Chondrocyte (in vitro differentiated cells): ENCODE measurements at regions not wholly inside any gene's neighbourhood (a gene's known extent, or its start where the extent isn't known, plus 50 kb on each side); places are given as distances from the start of the nearest gene placed in this dataset.

Source experiments
- DNase-seq: peaks from one replicate; pipeline ENCODE4 v3.0.0; 2021; ENCODE audit warnings: mixed read lengths, low spot score
- H3K27ac Mint-ChIP-seq: one replicate; pipeline ENCODE4 v1.8.0; 2021; ENCODE audit warnings: mild to moderate bottlenecking, moderate library complexity, mixed read lengths; ENCODE audit not compliant: unreplicated experiment
- H3K27me3 Mint-ChIP-seq: 2 replicates; pipeline ENCODE4 v1.8.0; 2021; ENCODE audit warnings: low read depth, mixed read lengths
- H3K36me3 Mint-ChIP-seq: 2 replicates; pipeline ENCODE4 v1.8.0; 2021; ENCODE audit warnings: low read depth, mixed read lengths
- H3K4me1 Mint-ChIP-seq: 2 replicates; pipeline ENCODE4 v1.8.0; 2021; ENCODE audit warnings: low read depth, mild to moderate bottlenecking, mixed read lengths
- H3K4me3 Mint-ChIP-seq: one replicate; pipeline ENCODE4 v1.8.0; 2021; ENCODE audit warnings: mild to moderate bottlenecking, moderate library complexity, mixed read lengths; ENCODE audit not compliant: unreplicated experiment
- H3K9me3 Mint-ChIP-seq: 2 replicates; pipeline ENCODE4 v1.8.0; 2021; ENCODE audit warnings: low read depth, mixed read lengths
- TF ChIP-seq, protein P1 (sequence below): fragments of 200-600 bp; sonication (generic); IDR thresholded peaks from 2 replicates; pipeline ENCODE4 v1.5.0; 2021; ENCODE audit warnings: antibody characterized with exemption, mild to moderate bottlenecking, moderate library complexity

DNA sequence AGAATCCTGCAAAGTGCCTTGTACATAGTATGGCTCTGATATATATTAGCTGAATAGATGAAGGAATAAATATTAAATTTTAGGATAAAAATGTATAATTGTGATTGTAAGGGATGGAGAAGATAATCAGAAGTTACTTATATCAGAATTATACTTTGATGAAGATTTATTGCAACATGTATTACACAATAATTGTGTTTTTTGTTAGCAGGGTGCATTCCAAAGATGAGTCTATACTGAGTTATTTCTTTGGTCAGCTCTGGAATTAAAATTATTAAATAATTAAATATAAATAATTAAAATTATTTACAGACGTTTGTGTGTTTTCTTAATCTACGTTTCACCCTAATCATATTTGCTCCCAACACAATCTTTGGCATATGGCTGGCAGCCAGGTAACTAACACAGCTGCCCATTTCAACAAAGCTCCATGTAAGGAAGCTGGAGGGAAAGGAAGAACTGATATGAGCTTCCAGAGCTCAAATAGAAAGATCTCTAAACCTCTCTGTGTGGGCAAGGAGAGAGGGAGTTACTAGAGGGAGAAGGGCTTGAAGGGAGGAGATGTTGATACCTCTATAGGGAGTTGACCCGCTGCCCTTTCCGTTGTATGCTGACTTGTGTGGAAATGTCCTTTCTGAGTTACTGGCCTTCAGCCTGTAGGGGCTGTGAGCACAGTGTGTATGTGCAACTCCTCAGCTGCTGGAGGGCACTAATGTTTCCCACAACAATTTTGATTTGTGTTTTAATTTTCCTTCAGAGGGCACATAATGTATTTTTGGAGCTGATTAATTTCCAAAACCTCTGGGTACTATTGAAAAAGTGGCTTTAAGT is 403.4 kb downstream of the MAN2A1 start:
- TF ChIP-seq, protein P1, sequence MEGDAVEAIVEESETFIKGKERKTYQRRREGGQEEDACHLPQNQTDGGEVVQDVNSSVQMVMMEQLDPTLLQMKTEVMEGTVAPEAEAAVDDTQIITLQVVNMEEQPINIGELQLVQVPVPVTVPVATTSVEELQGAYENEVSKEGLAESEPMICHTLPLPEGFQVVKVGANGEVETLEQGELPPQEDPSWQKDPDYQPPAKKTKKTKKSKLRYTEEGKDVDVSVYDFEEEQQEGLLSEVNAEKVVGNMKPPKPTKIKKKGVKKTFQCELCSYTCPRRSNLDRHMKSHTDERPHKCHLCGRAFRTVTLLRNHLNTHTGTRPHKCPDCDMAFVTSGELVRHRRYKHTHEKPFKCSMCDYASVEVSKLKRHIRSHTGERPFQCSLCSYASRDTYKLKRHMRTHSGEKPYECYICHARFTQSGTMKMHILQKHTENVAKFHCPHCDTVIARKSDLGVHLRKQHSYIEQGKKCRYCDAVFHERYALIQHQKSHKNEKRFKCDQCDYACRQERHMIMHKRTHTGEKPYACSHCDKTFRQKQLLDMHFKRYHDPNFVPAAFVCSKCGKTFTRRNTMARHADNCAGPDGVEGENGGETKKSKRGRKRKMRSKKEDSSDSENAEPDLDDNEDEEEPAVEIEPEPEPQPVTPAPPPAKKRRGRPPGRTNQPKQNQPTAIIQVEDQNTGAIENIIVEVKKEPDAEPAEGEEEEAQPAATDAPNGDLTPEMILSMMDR = peak; percentile 26
- Mint-ChIP-seq H3K27ac (no peak overlapping the region), H3K27me3 (no peaks in the 10 kb centered on the region), H3K4me1 (no peaks in the 10 kb centered on the region), H3K36me3 (no peaks in the 10 kb centered on the region), H3K4me3 (no peak overlapping the region), H3K9me3 (peaks cover 6% of the 10 kb centered on the region)
- DNase-seq = no peak

GRCh38 chr5:110094109-110094508 is 404.4 kb downstream of the MAN2A1 start:
- Mint-ChIP-seq H3K4me3 (no peak overlapping the region), H3K27ac (no peak overlapping the region), H3K4me1 (no peaks in the 10 kb centered on the region), H3K36me3 (no peaks in the 10 kb centered on the region), H3K27me3 (no peaks in the 10 kb centered on the region), H3K9me3 (peaks cover 6% of the 10 kb centered on the region)
- no peak for DNase-seq
- TF ChIP-seq, protein P1 = no peak

- Mint-ChIP-seq H3K4me3 (no peak overlapping the region), H3K4me1 (no peaks in the 10 kb centered on the region), H3K36me3 (no peaks in the 10 kb centered on the region), H3K27ac (no peak overlapping the region), H3K27me3 (no peaks in the 10 kb centered on the region), H3K9me3 (peaks cover 6% of the 10 kb centered on the region)
- no peak for DNase-seq
- TF ChIP-seq, protein P1 = no peak
Measured at GRCh38 chr5:110094548-110094947, 404.8 kb downstream of the MAN2A1 start.

GRCh38 chr5:110096419-110096818 is 406.7 kb downstream of the MAN2A1 start:
- DNase-seq = no peak
- no peaks in the 10 kb centered on the region for H3K27me3 Mint-ChIP-seq
- H3K4me3 Mint-ChIP-seq = no peak overlapping the region
- H3K36me3 Mint-ChIP-seq = no peaks in the 10 kb centered on the region
- H3K27ac Mint-ChIP-seq = no peak overlapping the region
- no peaks in the 10 kb centered on the region for H3K4me1 Mint-ChIP-seq
- TF ChIP-seq, protein P1 = no peak
- H3K9me3 Mint-ChIP-seq = peaks cover 6% of the 10 kb centered on the region

GRCh38 chr5:110099572-110099971 is 409.8 kb downstream of the MAN2A1 start:
- H3K27me3 Mint-ChIP-seq = no peaks in the 10 kb centered on the region
- no peak overlapping the region for H3K4me3 Mint-ChIP-seq
- peaks cover 7% of the 10 kb centered on the region for H3K4me1 Mint-ChIP-seq
- peaks cover 6% of the 10 kb centered on the region for H3K9me3 Mint-ChIP-seq
- no peak for DNase-seq
- H3K36me3 Mint-ChIP-seq = no peaks in the 10 kb centered on the region
- H3K27ac Mint-ChIP-seq = no peak overlapping the region
- TF ChIP-seq, protein P1 = no peak
